ENCODE measurements at regions not wholly inside any gene's neighbourhood (a gene's known extent, or its start where the extent isn't known, plus 50 kb on each side); places are given as distances from the start of the nearest gene placed in this dataset.

- no peak for DNase-seq (ENCODE audit: low read depth in 2 of 2)
Observed at GRCh38 chr19:31223740-31224534, 125.3 kb downstream of the TSHZ3 start.

DNA sequence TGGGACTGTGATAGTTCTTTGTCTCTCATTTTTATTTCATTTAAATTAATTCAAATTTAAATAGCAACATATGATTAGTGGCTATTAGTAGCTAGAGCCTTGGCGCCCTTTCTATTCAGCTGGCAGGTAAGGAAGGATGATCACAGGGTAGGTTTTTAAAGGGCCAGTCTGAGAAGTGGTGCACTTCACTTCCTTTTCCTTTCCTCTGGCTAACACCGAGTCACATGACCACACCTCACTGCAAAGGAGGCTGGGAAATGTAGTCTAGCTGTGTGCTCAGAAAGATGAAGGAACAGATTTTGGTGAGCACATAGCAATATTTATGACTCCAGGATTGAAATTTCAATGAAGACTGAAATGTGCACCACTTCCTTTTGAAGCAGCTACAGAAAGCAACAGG is 128.7 kb downstream of the TSHZ3 start:
- no peak for DNase-seq (ENCODE audit: low read depth in 2 of 2)

- DNase-seq (ENCODE audit: low read depth in 2 of 2): no peak
Observed at GRCh38 chr19:31214997-31215396, 134.2 kb downstream of the TSHZ3 start.

DNA sequence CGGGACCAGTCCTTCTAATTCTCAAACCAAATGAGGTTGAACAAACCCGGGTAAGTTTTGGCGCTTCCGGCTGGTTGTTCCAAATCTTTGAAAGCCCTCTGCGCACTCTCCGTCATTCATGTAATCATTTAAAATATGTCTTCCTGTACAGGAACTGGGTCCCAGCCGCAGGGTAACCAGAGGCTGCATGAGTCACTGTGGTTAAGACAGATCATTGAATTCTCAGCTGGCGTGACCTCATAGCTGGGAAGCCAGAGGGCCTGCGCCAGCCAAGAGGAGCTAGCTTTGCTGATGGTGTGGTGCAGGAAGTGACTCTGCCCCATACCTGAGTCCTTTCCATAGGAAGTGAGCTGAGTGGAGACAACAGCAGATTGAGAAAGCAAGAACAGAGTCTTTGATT is 135.2 kb downstream of the TSHZ3 start:
- DNase-seq (ENCODE audit: low read depth in 2 of 2): peak; percentile 71 to 85

DNA sequence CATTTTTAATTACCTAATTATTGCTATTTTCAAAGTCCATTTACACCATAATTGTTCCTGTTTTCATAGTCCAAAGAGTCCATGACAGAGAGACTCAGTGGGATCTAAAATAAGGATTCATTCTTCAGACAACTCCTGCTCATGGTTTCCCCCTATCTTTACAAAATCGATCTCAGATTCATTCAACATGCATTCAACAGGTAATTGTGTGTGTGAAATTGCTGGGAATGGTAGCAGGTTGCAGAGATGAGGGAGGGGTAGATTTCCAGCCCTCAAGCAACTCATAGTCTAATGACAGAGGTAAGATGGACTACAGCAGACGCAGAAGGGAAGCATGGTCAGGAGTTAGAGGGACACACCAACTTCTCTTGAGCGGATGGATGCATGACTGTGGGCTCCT is 138.1 kb downstream of the TSHZ3 start:
- no peak for DNase-seq (ENCODE audit: low read depth in 2 of 2)

DNA sequence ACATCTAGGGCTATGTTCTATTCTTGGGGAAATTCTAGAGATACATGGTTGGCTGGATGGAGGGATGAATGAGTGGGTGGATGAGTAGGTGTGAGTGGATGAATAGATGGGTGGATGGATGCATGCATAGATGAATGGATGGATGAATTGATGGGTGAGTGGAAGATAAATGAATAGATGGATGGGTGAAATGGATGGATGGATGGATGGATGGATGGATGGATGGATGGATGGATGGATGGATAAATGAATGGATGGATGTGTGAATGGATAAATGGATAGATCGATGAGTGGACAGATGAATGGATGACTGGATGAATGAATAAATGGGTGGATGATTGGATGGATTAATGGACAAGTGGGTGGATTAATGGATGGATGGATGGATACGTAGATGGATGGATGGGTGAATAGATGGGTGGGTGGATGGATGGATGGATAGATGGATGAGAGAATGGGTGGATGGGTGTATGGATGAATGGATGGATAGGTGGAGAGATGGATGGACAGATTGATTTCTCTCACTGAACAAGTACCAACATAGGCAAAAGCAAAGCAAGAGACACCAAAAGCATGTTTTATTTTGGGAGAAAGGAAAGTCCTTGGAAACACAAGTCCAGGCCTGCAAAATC is 143.2 kb downstream of the TSHZ3 start:
- no peak for DNase-seq (ENCODE audit: low read depth in 2 of 2)

DNA sequence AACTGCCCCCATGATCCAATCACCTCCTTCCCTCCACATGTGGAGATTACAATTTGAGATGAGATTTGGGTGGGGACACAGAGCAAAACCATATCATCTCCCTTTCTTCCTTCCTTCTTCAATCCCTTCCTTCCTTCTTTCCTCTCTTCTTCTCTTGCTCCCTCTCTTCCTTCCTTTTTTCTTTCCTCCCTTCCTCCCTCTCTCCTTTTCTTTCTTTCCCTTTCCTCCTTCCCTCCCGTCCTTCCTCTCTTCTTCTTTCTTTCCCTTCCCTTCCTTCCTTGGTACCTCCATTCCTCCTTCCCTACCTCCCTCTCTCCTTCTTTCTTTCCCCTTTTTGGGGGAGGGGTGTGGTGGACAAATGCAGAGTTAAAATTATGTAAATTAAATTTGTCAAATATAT is 145.1 kb downstream of the TSHZ3 start:
- DNase-seq (ENCODE audit: low read depth in 2 of 2): no peak

- DNase-seq (ENCODE audit: low read depth in 2 of 2): no peak
Observed at GRCh38 chr19:31185261-31185660, 164.0 kb downstream of the TSHZ3 start.

GRCh38 chr19:31181535-31181934 is 167.7 kb downstream of the TSHZ3 start:
- DNase-seq (ENCODE audit: low read depth in 2 of 2): no peak

DNA sequence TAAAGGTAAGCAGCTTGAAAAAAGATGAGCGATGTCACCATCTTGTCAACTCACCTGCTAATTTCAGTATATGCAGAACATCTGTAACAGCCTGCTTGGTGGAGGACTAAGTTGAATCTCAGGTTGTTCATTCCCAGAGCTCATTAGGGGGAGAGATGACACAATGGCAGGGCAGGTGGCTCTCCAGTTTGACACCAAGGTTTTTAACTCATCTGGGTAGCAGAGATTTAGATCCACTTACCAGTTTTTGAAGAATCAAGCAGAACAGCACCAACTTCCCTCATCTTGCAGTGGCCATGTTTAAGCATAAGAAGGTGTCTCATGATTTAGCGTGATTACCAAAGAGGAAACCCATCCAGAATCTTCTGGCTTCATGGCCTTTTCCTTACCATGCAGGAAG is 168.3 kb downstream of the TSHZ3 start:
- DNase-seq (ENCODE audit: low read depth in 2 of 2): no peak

GRCh38 chr19:31179471-31179852 is 169.8 kb downstream of the TSHZ3 start:
- DNase-seq (ENCODE audit: low read depth in 2 of 2): no peak

DNA sequence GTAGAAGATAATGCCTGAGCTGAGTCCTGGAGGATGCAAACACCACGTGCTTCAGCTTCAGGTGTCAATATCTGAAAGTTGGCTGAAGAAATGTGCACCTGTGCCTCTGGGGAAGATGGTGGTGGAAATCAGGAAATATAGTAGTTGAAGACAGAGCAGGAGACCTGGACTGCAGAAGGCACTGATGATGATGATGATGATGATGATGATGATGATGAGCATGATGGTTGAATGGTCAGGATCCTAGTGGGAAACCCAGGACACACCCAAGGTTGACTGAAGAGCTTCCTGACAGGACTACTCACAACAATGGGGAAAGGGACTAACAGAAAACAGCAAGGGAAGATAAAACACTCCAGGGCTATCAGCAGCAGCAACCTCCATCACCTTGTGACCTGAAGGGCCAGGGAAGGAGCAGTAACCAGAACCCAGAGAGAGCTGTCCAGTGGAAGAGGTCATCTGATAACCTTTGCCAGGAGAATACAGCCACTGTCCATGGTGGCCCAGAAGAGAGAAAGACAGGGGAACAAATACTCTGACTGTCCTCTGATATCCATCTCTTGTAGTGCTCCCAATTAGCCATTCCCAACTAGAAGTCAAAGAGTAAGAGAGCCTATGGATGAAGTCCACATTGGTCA is 170.3 kb downstream of the TSHZ3 start:
- DNase-seq (ENCODE audit: low read depth in 2 of 2): no peak

DNA sequence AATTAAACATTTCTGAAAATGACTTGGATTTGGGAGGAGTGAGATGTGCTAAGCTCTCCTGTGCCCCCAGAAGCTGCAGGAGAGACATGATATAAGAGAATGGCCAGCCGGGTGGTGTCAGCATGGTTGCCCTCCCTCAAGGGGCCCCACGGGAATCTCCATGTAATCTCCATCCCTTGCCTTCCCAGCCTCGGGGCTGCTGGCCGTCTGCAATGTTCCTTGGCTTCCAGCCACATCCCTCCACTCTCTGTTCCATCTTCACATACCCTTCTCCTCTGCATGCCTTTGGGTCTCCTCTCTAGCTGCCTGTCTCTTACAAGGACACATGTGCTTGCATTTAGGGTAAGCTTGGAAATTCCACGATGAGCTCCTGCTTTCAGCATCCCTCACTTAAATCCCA is 172.0 kb downstream of the TSHZ3 start:
- no peak for DNase-seq (ENCODE audit: low read depth in 2 of 2)

GRCh38 chr19:31175564-31176348 is 173.5 kb downstream of the TSHZ3 start:
- DNase-seq (ENCODE audit: low read depth in 2 of 2): no peak

- DNase-seq (ENCODE audit: low read depth in 2 of 2): no peak
Observed at GRCh38 chr19:31174948-31175347, 174.3 kb downstream of the TSHZ3 start.

GRCh38 chr19:31173991-31174390 is 175.2 kb downstream of the TSHZ3 start:
- no peak for DNase-seq (ENCODE audit: low read depth in 2 of 2)

- DNase-seq (ENCODE audit: low read depth in 2 of 2): no peak
Observed at GRCh38 chr19:31171936-31172335, 177.3 kb downstream of the TSHZ3 start.

GRCh38 chr19:31170046-31170445 is 179.2 kb downstream of the TSHZ3 start:
- no peak for DNase-seq (ENCODE audit: low read depth in 2 of 2)

DNA sequence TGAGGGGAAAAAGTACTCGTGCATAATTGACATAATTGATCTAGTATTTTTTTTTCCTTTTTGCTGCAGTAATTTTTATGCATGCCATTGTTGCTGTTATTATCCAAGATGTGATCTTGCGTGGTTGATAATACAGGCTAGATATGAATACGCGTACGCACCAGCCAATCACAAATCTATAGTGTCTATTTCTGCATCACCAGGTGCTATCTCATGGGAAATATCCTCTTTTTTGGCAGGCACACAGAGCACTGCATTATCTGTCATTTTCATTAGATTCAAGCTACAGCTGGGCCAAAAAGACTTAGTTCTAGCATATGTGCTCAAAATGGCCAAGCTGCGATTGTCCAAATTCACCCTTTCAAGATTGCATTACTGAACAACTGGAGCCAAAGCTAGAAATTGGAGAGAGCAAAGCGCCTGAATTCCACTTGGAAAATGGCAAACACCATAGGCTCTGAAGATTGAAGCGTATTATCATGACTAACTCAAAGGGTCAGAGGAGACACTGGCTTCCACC is 181.1 kb downstream of the TSHZ3 start:
- no peak for DNase-seq (ENCODE audit: low read depth in 2 of 2)

DNA sequence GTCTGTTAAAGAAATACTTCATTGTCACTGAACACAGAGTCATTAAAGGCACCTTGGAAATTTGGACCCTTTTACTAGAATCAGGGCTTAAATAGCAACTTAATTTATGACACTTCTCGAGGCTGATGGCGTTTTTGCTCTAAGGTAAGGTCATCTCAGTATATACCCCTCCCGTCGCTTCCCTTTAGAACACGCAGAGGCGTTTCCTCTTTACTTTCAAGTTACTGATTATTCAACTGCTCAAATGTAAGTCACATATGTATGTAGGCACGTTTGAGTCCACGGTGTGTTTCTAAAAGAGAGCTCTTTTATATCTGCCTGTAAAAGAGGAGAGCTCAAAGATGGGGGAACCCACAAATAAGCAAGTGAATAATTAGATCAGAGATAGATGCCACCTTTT is 181.5 kb downstream of the TSHZ3 start:
- no peak for DNase-seq (ENCODE audit: low read depth in 2 of 2)

- no peak for DNase-seq (ENCODE audit: low read depth in 2 of 2)
Observed at GRCh38 chr19:31166206-31166605, 183.0 kb downstream of the TSHZ3 start.

GRCh38 chr19:31164791-31165251 is 184.4 kb downstream of the TSHZ3 start:
- DNase-seq (ENCODE audit: low read depth in 2 of 2): no peak
